ENCODE measurements at regions not wholly inside any gene's neighbourhood (a gene's known extent, or its start where the extent isn't known, plus 50 kb on each side); places are given as distances from the start of the nearest gene placed in this dataset.

DNA sequence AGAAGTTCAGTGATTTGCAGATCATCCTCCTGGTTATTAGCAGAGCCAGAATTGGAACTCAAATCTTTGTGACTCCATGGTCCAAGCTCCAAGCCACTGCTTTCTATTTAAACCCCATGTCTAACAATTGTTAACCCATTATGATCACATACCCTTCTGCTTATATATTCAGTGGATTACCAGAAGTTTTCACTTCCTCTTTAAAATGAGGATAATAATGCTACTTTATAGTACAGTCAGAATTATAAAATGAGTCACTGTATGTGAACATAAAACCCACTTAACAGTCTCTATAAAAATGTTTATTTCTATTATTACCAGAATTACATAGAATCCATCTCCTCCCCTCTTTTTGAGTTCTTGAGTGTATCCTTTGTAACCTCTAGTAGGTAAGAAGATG is 550.7 kb upstream of the DPPA4 start (continued):
- TF ChIP-seq ATF3 (IDR thresholded peaks at IDR 0.05), result no peak

GRCh38 chr3:109897734-109898133 is 560.4 kb upstream of the DPPA4 start:
- 73% methylated on average over 1 of the region's 1 CpG for WGBS
- DNase-seq (ENCODE audit: low spot score), result no peak
- H3K9ac ChIP-seq (ENCODE audit: low read depth in 1 of 2, low read length in 2 of 2), result no peak overlapping the region
- H3K27ac ChIP-seq (ENCODE audit: low read depth in 1 of 2, low read length in 2 of 2), result no peak overlapping the region
- H3K27me3 ChIP-seq (ENCODE audit: control insufficient read depth in 4 of 4, insufficient read depth in 4 of 4, low read length in 3 of 4), result no peaks in the 10 kb centered on the region
- H3K4me3 ChIP-seq (ENCODE audit: low read depth in 1 of 3, low read length in 3 of 3), result no peak overlapping the region
- H3K4me1 ChIP-seq (ENCODE audit: control insufficient read depth in 4 of 4, insufficient read depth in 4 of 4, low read length in 3 of 4), result no peaks in the 10 kb centered on the region
- no peak for TF ChIP-seq HNF4A (conservative IDR thresholded peaks at IDR 0.05)
- no peak for TF ChIP-seq YY1 (IDR thresholded peaks at IDR 0.05)
- TF ChIP-seq NR2F2 (IDR thresholded peaks at IDR 0.05), result no peak
- TF ChIP-seq HNF4G (IDR thresholded peaks at IDR 0.05), result no peak
- no peak for TF ChIP-seq RAD21 (IDR thresholded peaks at IDR 0.05)
- no peak for TF ChIP-seq TAF1 (conservative IDR thresholded peaks at IDR 0.05)
- no peak for TF ChIP-seq SP1 (IDR thresholded peaks at IDR 0.05)
- no peak for TF ChIP-seq GABPA (IDR thresholded peaks at IDR 0.05 in 1 of 2, conservative IDR thresholded peaks at IDR 0.05 in 1 of 2)
- TF ChIP-seq, protein P1, sequence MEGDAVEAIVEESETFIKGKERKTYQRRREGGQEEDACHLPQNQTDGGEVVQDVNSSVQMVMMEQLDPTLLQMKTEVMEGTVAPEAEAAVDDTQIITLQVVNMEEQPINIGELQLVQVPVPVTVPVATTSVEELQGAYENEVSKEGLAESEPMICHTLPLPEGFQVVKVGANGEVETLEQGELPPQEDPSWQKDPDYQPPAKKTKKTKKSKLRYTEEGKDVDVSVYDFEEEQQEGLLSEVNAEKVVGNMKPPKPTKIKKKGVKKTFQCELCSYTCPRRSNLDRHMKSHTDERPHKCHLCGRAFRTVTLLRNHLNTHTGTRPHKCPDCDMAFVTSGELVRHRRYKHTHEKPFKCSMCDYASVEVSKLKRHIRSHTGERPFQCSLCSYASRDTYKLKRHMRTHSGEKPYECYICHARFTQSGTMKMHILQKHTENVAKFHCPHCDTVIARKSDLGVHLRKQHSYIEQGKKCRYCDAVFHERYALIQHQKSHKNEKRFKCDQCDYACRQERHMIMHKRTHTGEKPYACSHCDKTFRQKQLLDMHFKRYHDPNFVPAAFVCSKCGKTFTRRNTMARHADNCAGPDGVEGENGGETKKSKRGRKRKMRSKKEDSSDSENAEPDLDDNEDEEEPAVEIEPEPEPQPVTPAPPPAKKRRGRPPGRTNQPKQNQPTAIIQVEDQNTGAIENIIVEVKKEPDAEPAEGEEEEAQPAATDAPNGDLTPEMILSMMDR (IDR thresholded peaks at IDR 0.05; ENCODE audit: low read depth, low read length, missing input control), result no peak
- TF ChIP-seq EGR1 (IDR thresholded peaks at IDR 0.05; ENCODE audit: low read depth in 2 of 2), result no peak
- TF ChIP-seq, protein P2, sequence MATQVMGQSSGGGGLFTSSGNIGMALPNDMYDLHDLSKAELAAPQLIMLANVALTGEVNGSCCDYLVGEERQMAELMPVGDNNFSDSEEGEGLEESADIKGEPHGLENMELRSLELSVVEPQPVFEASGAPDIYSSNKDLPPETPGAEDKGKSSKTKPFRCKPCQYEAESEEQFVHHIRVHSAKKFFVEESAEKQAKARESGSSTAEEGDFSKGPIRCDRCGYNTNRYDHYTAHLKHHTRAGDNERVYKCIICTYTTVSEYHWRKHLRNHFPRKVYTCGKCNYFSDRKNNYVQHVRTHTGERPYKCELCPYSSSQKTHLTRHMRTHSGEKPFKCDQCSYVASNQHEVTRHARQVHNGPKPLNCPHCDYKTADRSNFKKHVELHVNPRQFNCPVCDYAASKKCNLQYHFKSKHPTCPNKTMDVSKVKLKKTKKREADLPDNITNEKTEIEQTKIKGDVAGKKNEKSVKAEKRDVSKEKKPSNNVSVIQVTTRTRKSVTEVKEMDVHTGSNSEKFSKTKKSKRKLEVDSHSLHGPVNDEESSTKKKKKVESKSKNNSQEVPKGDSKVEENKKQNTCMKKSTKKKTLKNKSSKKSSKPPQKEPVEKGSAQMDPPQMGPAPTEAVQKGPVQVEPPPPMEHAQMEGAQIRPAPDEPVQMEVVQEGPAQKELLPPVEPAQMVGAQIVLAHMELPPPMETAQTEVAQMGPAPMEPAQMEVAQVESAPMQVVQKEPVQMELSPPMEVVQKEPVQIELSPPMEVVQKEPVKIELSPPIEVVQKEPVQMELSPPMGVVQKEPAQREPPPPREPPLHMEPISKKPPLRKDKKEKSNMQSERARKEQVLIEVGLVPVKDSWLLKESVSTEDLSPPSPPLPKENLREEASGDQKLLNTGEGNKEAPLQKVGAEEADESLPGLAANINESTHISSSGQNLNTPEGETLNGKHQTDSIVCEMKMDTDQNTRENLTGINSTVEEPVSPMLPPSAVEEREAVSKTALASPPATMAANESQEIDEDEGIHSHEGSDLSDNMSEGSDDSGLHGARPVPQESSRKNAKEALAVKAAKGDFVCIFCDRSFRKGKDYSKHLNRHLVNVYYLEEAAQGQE (IDR thresholded peaks at IDR 0.05), result no peak
- no peak for TF ChIP-seq FOXA1 (IDR thresholded peaks at IDR 0.05)
- TF ChIP-seq JUND (IDR thresholded peaks at IDR 0.05), result no peak
- TF ChIP-seq ZBTB33 (IDR thresholded peaks at IDR 0.05), result no peak
- no peak for TF ChIP-seq RXRA (IDR thresholded peaks at IDR 0.05)
- no peak for TF ChIP-seq FOXA2 (IDR thresholded peaks at IDR 0.05)
- TF ChIP-seq, protein P3, sequence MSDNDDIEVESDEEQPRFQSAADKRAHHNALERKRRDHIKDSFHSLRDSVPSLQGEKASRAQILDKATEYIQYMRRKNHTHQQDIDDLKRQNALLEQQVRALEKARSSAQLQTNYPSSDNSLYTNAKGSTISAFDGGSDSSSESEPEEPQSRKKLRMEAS (IDR thresholded peaks at IDR 0.05), result no peak
- no peak for TF ChIP-seq ATF3 (IDR thresholded peaks at IDR 0.05)
- no peaks in the 10 kb centered on the region for H3K36me3 ChIP-seq (ENCODE audit: control insufficient read depth in 4 of 4, insufficient read depth in 3 of 4, low read depth in 1 of 4, low read length in 3 of 4)
- H3K9me3 ChIP-seq (ENCODE audit: control insufficient read depth in 4 of 4, low read length in 3 of 4), result no peaks in the 10 kb centered on the region
